Sciatic nerve (tissue), 2 donors: ENCODE measurements at regions not wholly inside any gene's neighbourhood (a gene's known extent, or its start where the extent isn't known, plus 50 kb on each side); places are given as distances from the start of the nearest gene placed in this dataset.
"Not testable (repeated sequence)": the region's sequence is repeated elsewhere in the genome, so short reads cannot be mapped to it uniquely, and the experiment has no call there.

Experiments
- ATAC-seq: fragments of 200-7000 bp; cut with Tn5 transposase; one replicate; pipeline ENCODE4 v1.9.1; 2020; ENCODE audit warnings: mild to moderate bottlenecking, moderate library complexity
- DNase-seq: peaks from one replicate; pipeline ENCODE4 v3.0.0-alpha.2; 2020; ENCODE audit warnings: low spot score
- intact Hi-C: fragments of 100-400 bp; cut with DNase I; formaldehyde crosslinking; loops from one replicate; pipeline ENCODE4 v1.14.2; 2022
- donor health status: DM: no; HTN: no; CAD: no.
- donor health status: DM: no; HTN: no; CAD: no.

DNA sequence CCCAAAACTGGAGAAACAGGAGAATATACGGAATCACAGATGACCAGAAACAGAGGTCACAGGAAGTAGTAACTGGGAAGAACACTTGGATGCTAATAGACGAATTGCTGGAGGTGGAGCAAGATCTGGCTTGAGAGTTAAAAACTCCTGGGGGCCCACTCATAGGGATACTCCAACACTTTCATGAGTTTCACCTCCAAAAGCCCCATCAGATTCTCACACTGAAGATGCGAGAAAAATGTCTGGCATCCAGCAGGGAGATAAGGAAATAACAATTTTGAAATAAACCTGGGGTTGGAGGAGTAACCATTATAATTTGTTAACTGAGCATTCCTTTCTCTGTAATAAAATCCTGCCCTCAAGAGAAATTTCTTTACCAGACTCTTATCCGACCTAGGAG is 154.0 kb downstream of the ANXA2 start:
- ATAC-seq (no peak), DNase-seq (no peak)
- intact Hi-C loops, result no loop called here

DNA sequence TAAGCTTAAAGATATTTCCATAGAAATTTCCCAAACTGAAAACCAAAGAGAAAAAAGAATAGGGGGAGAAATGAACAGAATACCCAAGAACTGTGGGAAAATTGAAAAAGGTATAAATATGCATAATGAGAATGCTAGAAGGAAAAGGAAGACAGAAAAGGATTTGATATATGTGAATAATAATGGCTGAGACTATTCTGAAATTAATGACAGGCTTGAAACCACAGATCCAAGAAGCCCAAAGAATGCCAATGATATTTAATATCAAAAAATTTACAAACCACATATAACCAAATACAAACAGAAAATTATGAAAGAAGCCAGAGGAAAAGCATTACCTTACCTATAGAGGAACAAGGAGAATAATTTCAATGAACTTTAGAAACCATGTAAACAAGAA is 153.0 kb downstream of the ANXA2 start:
- ATAC-seq (no peak), DNase-seq (no peak)
- intact Hi-C loops, result no loop called here

DNA sequence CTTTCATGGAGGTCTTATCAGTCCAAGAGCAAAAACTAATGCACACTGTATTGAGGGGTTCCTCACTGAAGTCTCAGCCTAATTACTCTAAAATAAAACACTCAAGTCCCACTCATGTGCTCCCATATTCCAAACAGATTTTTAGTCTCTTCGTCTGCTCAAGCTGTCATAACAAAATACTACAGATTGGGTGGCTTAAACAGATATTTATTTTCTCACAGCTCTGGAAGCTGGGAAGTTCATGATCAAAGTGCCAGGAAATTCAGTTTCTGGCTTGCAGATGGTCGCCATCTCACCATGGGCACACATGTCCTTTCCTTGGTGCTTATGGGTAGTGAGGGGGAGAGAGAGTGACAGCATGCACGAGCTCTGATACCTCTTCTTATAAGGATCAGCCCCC is 147.5 kb downstream of the ANXA2 start:
- DNase-seq (no peak), ATAC-seq (no peak)
- intact Hi-C loops, result no loop called here

DNA sequence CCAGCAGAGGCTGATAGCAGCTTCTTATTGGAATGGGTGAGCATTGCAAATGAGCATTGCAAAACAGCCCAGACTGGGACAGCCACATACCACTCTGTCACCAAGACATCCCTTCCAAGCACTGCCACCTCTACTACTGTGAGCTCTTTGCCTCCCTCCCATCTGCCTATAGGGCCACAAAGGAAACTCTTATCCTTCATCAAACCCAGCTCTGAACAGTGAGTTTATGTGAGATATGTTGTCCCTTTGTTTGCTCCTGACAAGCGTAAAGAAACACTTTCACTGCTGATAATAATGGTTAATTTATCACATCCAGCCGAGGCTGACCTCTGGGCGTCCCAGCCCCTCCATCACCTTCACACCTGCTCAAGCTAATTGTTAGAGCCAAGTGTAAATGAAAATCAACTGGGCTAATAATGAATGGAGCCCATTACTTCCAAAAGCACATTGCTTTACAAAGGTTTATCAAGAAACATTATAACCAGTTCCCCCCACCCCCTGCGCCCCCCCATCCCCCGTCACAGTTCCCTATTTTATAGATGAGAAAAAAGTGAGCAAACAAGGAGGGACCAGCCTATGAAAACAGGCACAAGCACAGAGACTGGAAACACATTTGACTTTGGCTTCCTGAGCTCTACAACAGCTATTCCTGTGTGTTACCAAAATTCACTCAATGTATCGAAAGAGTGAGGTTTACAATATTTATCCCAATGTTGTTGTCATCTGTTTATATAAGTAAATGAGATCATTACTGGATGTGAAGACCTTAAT is 146.3 kb downstream of the ANXA2 start:
- intact Hi-C loops, result no loop called here
- DNase-seq, result no peak
- ATAC-seq, result no peak

DNA sequence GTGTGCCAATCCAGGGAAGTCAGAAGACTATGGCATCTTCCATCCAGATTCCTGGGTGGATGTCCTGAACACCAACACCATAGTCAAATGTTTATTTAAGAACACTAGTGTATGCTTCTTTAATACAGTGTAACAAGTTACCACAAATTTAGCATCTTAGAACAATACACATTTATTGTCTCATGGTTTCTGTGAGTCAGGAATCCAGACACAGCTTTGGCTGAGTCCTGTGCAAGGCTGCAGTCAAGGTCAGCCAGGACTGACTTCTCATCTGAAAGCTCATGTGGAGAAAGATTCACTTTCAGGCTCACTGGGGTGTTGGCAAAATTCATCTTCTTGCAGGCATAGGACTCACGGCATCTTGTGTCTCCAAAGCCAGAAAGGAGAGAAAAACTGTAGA is 143.4 kb downstream of the ANXA2 start:
- DNase-seq, result no peak
- ATAC-seq, result no peak
- intact Hi-C loops, result no loop called here

DNA sequence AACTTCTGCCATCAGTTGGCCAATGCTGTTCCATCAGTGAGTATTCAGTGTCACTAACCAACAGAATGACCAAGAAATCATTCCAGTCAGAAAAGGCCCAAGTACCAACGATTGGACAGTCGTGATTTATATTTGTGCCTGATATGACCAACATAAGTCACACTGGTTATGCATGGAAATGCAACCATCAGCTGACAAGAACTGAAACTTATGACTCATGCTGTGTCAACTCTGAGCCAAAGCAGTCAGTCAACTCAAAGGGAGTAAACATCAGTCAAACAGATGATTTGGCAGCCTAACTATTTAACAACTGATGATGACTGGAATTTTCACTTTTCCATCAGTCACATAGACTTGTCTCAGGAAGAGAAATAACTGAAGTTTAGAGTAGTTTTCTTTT is 142.4 kb downstream of the ANXA2 start:
- no peak for ATAC-seq
- no peak for DNase-seq
- intact Hi-C loops, result no loop called here

DNA sequence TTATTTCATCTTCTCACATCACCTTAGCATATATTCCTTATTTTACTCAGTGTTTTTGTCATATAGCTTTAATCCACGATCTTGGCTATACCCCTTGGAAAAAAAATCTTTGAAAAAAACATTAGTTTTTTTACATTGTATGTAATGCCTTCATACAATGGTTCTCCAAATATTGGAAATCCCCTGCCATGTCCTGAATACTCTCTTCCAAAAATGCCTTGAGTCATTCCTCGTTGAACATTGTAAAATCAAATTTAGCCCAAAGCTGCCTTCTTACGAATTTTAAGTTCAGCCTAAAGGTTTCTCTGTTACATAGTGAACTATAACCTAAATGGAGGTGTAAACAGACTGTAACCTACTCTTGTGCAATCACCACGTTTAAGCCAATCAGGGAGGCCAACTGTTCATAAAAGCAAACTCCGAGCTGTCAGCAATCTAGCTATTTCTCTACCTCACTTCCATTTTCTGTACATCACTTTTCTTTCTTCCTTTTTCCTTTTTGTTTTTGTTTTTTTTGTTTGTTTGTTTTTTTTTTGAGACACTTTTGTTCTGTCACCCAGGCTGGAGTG is 140.1 kb downstream of the ANXA2 start:
- no peak for DNase-seq
- intact Hi-C loops, result no loop called here
- no peak for ATAC-seq

DNA sequence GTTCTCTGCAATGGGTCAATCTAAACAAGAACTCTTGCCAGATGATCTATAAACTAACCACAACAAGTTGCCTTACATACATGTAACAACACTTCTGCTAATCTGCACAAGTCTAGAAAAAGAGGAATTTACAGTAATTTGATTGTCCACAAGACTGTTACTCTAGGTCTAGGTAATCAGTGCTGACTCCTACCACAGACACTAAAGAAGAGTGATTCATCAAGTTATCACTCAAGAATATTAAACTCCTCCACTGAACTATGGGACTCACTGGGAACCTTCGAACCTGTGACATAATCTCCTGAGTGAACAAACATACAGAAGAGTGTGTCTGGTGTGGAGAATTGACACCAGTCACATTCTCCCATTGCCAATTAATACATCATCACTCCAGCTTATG is 138.3 kb downstream of the ANXA2 start:
- DNase-seq, result no peak
- intact Hi-C loops, result no loop called here
- no peak for ATAC-seq

DNA sequence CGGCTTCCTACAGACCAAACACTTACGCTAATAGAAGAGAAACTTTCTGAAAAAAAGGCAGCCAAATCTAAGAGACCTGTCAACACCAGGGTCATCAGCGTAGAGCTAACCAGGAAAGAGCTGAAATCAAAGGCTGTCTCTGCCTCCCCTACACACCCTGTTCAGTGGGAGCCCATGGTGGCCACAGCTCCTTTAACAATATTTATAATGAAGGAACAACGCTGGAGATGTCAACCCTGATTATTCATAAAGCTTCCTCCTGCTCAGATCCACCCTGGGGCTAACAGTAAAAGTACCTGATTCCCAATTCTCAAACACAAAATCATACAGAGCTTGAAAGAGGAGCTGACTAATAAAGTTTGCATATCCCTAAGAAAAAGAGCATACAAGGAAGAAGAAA is 133.7 kb downstream of the ANXA2 start:
- no peak for ATAC-seq
- intact Hi-C loops, result no loop called here

DNA sequence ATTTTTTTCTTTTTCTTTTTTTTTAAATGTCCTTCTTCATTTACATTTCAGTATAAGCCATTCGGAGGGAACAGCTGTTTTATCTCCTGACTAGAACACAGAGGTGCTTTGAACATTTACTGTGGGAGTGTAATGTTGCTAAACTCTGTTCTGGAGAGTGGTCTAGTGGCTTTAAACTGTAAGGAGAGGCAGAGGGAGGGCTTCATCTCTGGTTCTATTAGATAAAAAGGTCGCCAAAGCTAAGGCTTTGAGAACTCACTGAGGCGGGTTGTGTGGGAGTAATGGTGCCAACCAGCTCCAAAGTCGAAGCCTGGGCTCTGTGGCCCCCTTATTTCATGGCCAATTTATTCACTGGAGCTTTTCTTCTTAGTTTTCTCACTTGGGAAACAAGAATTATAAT is 133.2 kb downstream of the ANXA2 start:
- ATAC-seq (no peak), DNase-seq (no peak)
- intact Hi-C loops, result no loop called here

More for the DNA sequence above, 133.7 kb downstream of the ANXA2 start:
- DNase-seq, result no peak

DNA sequence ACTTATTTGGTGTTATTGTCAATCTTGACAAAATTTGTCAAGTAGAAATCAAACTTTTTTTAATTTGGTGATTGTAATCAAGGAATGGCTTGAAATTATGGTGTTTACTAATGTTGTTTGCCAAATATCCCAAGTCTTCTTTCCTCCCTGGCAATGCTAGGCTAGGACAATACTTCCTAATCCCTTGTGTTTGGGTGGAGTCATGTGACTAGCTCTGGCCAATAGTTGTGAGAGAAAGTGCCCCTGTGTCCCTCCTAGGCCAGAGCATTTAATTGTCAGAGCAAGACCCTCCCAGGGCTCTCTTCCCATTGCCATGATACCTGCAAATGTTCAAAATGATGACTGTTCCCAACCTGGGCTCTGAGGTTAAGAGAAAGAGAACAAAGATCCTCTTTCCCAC is 132.7 kb downstream of the ANXA2 start:
- intact Hi-C loops, result loop anchor here (5.0 kb wide), 1 partner anchor 1912 kb away; no protein-coding TSS in a partner anchor
- DNase-seq, result no peak
- no peak for ATAC-seq

DNA sequence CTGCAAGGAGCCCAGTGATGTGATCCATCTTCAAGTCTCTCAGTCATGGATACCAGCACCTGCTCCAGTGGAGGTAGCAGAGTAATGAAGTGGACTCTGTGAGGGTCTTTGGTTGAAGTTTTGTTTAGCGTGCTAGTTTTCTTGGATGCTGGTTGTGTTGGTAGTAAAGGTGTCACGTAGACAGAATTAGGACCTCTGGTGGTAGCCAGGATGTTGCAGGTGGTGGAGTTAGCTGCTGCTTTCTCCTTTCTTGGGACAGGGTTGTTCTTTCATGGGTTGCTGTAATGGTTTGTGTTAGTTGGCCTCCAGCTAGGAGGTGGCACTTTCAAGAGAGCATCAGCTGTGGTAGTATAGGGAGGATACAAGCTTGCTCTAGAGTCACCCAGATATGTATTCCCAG is 125.2 kb downstream of the ANXA2 start:
- intact Hi-C loops, result no loop called here
- no peak for DNase-seq
- no peak for ATAC-seq

DNA sequence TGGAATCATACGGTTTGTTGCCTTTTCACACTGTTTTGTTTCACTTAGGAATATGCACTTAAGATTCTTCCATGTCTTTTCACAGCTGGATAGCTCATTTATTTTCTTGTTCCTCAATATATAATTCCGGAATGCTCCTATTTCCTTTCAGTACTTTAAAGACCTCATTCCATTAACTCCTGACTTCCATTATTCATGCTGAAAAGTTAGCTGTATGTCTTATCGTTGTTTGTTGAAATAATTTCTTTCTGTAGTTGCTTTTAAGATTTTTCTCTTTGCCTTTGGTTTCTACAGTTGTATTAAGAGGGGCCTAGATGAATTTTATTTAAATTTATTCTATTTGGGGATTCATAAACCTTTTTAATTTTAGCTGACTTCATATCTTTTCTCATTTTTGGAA is 122.2 kb downstream of the ANXA2 start:
- intact Hi-C loops, result no loop called here
- DNase-seq, result no peak
- ATAC-seq, result no peak

DNA sequence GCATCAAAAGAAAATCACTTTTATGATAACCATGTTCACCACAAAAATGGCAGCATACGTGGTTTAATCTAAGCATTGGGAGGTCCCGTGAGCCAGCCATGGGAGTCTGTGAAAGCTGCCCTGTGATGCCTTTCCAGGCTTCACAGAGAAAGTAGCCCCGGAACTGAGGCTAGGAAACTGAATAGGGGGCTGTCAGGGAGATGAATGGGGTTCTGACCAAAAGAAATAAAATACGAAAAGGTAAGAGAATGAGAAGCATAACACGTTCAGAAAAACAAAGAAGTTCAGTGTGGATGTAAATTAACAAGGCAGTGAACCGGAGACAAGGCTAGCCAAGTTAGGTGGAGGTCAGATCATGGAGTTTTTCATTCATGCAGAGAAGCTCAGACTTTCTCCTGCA is 118.9 kb downstream of the ANXA2 start:
- intact Hi-C loops, result no loop called here
- DNase-seq, result no peak
- no peak for ATAC-seq

DNA sequence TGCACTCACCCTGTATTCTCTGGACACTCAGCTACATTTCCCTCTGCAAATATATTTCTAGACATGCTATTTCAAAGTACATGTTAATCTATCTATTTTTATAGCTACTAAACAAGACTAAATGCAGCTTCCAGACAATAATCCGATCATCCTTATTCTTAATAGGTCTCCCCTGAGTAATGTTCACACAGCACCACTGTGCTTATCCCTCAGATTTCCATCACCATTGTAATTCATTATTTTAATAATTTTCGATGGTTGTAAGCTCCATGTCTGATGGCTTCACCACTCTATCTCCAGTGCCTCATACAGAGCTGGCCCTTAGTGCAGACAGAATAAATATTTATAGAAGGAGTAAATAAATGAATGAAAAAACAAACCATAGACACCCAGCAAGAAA is 117.5 kb downstream of the ANXA2 start:
- no peak for DNase-seq
- intact Hi-C loops, result no loop called here
- ATAC-seq, result no peak

DNA sequence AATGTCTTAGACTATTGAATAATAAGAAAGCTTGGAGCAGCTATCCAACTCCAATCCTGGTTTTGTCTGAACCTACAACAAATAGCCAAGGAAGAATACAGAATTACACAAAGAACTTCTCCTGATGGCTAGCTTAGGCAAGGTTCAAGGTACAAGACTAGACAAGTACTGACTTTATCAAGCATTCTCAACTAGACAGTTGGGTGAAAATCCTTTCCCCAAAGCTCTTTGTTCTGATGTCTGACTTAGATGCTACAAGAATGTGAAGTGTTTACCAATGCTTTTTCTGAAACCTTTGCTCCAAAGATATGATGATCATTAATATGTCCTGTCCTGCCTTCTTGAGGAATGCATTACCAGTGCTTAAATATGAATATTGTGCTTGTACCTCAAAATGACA is 113.8 kb downstream of the ANXA2 start:
- ATAC-seq, result no peak
- intact Hi-C loops, result no loop called here
- DNase-seq, result no peak

DNA sequence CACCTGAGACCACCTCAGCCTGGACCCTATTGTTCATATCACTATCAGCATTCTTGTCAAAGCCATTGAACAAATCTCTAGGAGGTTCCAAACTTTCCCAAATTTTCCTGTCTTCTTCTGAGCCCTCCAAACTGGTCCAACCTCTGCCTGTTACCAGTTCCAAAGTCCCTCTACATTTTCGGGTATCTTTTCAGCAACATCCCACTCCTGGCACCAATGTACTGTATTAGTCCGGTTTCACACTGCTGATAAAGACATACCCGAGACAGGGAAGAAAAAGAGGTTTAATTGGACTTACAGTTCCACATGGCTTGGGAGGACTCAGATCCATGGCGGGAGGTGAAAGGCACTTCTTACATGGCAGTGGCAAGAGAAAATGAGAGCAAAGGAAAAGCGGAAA is 101.9 kb downstream of the ANXA2 start:
- intact Hi-C loops, DNase-seq, ATAC-seq: not testable (repeated sequence)

DNA sequence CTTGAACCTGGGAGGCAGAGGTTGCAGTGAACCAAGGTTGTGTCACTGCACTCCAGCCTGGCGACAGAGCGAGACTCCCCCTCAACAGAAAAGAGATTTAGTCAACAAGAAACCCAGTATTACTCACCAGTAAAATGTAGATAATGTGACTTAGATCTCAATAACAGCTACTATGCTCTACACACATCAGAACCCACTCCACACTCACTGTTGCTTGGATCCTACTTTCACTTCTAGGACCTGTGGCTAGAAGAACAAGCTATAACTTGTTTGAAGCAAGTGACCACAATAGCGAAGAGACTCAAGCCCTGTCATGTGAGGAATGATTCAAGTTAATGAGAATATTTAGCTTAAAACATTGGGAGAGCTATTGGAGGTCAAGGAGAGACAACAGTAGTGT is 100.7 kb downstream of the ANXA2 start:
- ATAC-seq, result no peak
- no peak for DNase-seq

More for the DNA sequence above, 100.7 kb downstream of the ANXA2 start:
- intact Hi-C loops, result no loop called here
